Panc1 (cell line): ENCODE measurements at regions not wholly inside any gene's neighbourhood (a gene's known extent, or its start where the extent isn't known, plus 50 kb on each side); places are given as distances from the start of the nearest gene placed in this dataset.

Source experiments
- ATAC-seq: fragments of 200-7000 bp; cut with Tn5 transposase; 2 replicates; pipeline ENCODE4 v1.9.1; 2020; ENCODE audit warnings: mild to moderate bottlenecking, moderate library complexity
- BruUV-seq: library from RNA; stranded (reverse); fragments of 400-500 nt; replicated peaks from 2 replicates; lab custom pipeline; 2021; lab: Mats Ljungman, UMichigan
- CTCF ChIA-PET: fragments of 300-600 bp; sonication (Branson Sonifier 250); formaldehyde crosslinking; loops from one replicate; lab custom pipeline; 2022; ENCODE audit warnings: antibody characterized with exemption; lab: Charles Lee
- POLR2A ChIA-PET: fragments of 300-600 bp; sonication (Branson Sonifier 250); formaldehyde crosslinking; loops from one replicate; lab custom pipeline; 2022; ENCODE audit warnings: antibody characterized with exemption; lab: Charles Lee
- DNase-seq: peaks from one replicate; pipeline ENCODE4 v3.0.0-alpha.2; 2010; ENCODE audit warnings: low read depth, low spot score
- H3K27ac ChIP-seq: 2 replicates; pipeline ENCODE4 v1.5.1; 2011; ENCODE audit warnings: mild to moderate bottlenecking, low read length, inconsistent platforms
- H3K27me3 ChIP-seq: fragments of 200-500 bp; sonication (Bioruptor generic); 2 replicates; pipeline ENCODE4 v1.6.0; 2014; ENCODE audit warnings: low read length, inconsistent platforms; ENCODE audit not compliant: control insufficient read depth, insufficient read depth
- H3K36me3 ChIP-seq: fragments of 200-500 bp; sonication (Bioruptor generic); 2 replicates; pipeline ENCODE4 v1.5.1; 2014; ENCODE audit warnings: inconsistent platforms, mild to moderate bottlenecking, low read length, moderate library complexity; ENCODE audit not compliant: control insufficient read depth, insufficient read depth
- H3K4me1 ChIP-seq: 2 replicates; pipeline ENCODE4 v1.5.1; 2011; ENCODE audit warnings: inconsistent platforms, mild to moderate bottlenecking, low read length, moderate library complexity; ENCODE audit not compliant: control insufficient read depth, insufficient read depth
- H3K4me3 ChIP-seq, 2 experiments: 2 replicates each; pipeline ENCODE4 v1.5.1; 2011 to 2012; ENCODE audit warnings: low read depth in 2 of 2, low read length in 2 of 2, mild to moderate bottlenecking in 2 of 2, inconsistent platforms in 1 of 2, moderate library complexity in 1 of 2
- H3K9me3 ChIP-seq: fragments of 200-500 bp; sonication (Bioruptor generic); 2 replicates; pipeline ENCODE4 v1.5.1; 2014; ENCODE audit warnings: low read depth, mild to moderate bottlenecking, inconsistent platforms, low read length, moderate library complexity; ENCODE audit not compliant: control insufficient read depth, insufficient read depth
- CTCF ChIP-seq: fragments of 450-650 bp; IDR thresholded peaks from 2 replicates; pipeline ENCODE4 v1.5.1; 2017; ENCODE audit warnings: mild to moderate bottlenecking
- POLR2AphosphoS5 ChIP-seq: IDR thresholded peaks from 2 replicates; pipeline ENCODE4 v1.6.1; 2012; ENCODE audit warnings: mild to moderate bottlenecking, low read depth, low read length, moderate library complexity
- REST ChIP-seq, 2 experiments: IDR thresholded peaks; 2 replicates each; pipeline ENCODE4 v1.6.1; 2011 to 2012; ENCODE audit warnings: low read depth in 2 of 2, control low read depth in 1 of 2, low read length in 1 of 2, mild to moderate bottlenecking in 1 of 2, moderate library complexity in 1 of 2; ENCODE audit not compliant: insufficient read depth in 1 of 2
- SIN3A ChIP-seq: IDR thresholded peaks from 2 replicates; pipeline ENCODE4 v1.6.1; 2012; ENCODE audit warnings: low read depth, mild to moderate bottlenecking, low read length, moderate library complexity, borderline replicate concordance; ENCODE audit not compliant: insufficient read depth
- TCF7L2 ChIP-seq: IDR thresholded peaks from 2 replicates; pipeline ENCODE4 v1.6.1; 2011; ENCODE audit warnings: mild to moderate bottlenecking, low read depth, low read length, inconsistent platforms
- in situ Hi-C: cut with HindIII; loops from 2 replicates; pipeline ENCODE4 v1.10.0; 2016; ENCODE audit warnings: low sequenced_read_pairs, low pct_unique_long_range_greater_than_20kb
- intact Hi-C: fragments of 100-400 bp; cut with micrococcal nuclease; formaldehyde crosslinking; loops from one replicate; pipeline ENCODE4 v1.10.0; 2022; ENCODE audit not compliant: unreplicated experiment

DNA sequence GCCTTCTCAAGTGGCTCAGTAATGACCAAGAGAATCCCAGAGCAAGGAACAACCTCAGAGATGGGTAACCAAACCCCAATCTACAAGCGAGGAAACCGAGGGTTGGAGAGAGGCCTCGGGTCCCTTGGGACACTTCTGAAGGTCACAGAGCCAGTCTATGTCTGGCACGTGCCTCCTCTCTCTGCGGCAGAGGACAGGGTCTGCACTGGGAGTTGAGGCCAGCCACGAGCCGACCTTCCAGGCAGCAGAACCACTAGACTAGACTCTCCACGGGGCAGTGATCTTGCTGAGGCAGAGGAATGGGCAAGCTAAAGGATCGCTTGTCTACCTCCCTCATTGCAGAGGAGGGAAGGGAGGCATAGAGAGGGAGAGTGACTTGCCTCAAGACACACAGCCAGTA is 100.6 kb upstream of the SMAD3 start:
- POLR2A ChIA-PET, result no interaction called here
- Histone ChIP-seq H3K27me3 (no peaks in the 10 kb centered on the region), H3K9me3 (no peaks in the 10 kb centered on the region), H3K27ac (peak overlapping the region; percentile 23; the same call in 1 of the 2 replicates), H3K36me3 (no peaks in the 10 kb centered on the region), H3K4me3 (no peak overlapping the region), H3K4me1 (peaks cover 5% of the 10 kb centered on the region)
- intact Hi-C loops, result no loop called here
- TF ChIP-seq POLR2AphosphoS5 (no peak), SIN3A (no peak), REST (IDR thresholded peaks at IDR 0.05; ENCODE audit: insufficient read depth in 1 of 2, low read depth in 2 of 2, low read length in 1 of 2) (no peak), CTCF (no peak), TCF7L2 (no peak)
- ATAC-seq (no peak), DNase-seq (no peak)
- CTCF ChIA-PET, result no interaction called here
- in situ Hi-C loops, result no loop called here
- BruUV-seq, result no TSS peak

- no peak for DNase-seq
- ATAC-seq, result no peak
- Histone ChIP-seq H3K27ac (peak overlapping the region; percentile 23; the same call in 1 of the 2 replicates), H3K36me3 (no peaks in the 10 kb centered on the region), H3K4me1 (peaks cover 5% of the 10 kb centered on the region), H3K9me3 (no peaks in the 10 kb centered on the region), H3K4me3 (no peak overlapping the region), H3K27me3 (no peaks in the 10 kb centered on the region)
- in situ Hi-C loops (no loop called here), intact Hi-C loops (no loop called here)
- CTCF ChIA-PET, result interaction anchor here (0.6 kb wide), 2 partner anchors 34 to 259 kb away, joined by 4 to 10 read pairs; no protein-coding TSS in a partner anchor
- no peak for TF ChIP-seq TCF7L2
- BruUV-seq, result no TSS peak
- POLR2A ChIA-PET, result no interaction called here
Measured at GRCh38 chr15:66965201-66965900, 100.1 kb upstream of the SMAD3 start.

GRCh38 chr15:66966256-66966655 is 99.1 kb upstream of the SMAD3 start:
- peaks cover 3% of the 10 kb centered on the region for H3K4me1 ChIP-seq
- TF ChIP-seq CTCF, result no peak
- TF ChIP-seq REST (IDR thresholded peaks at IDR 0.05; ENCODE audit: insufficient read depth in 1 of 2, low read depth in 2 of 2, low read length in 1 of 2), result no peak
- no peak for TF ChIP-seq TCF7L2
- TF ChIP-seq SIN3A, result no peak
- no peak for TF ChIP-seq POLR2AphosphoS5
- ATAC-seq, result no peak
- H3K36me3 ChIP-seq, result no peaks in the 10 kb centered on the region
- in situ Hi-C loops, result no loop called here
- H3K9me3 ChIP-seq, result no peaks in the 10 kb centered on the region
- no peak overlapping the region for H3K4me3 ChIP-seq
- no peaks in the 10 kb centered on the region for H3K27me3 ChIP-seq
- CTCF ChIA-PET, result interaction anchor here (0.6 kb wide), 2 partner anchors 35 to 258 kb away, joined by 4 to 10 read pairs; no protein-coding TSS in a partner anchor
- no peak for DNase-seq
- POLR2A ChIA-PET, result no interaction called here
- H3K27ac ChIP-seq, result no peak overlapping the region
- no TSS peak for BruUV-seq
- intact Hi-C loops, result no loop called here
